ENCODE measurements at regions not wholly inside any gene's neighbourhood (a gene's known extent, or its start where the extent isn't known, plus 50 kb on each side); places are given as distances from the start of the nearest gene placed in this dataset.

DNA sequence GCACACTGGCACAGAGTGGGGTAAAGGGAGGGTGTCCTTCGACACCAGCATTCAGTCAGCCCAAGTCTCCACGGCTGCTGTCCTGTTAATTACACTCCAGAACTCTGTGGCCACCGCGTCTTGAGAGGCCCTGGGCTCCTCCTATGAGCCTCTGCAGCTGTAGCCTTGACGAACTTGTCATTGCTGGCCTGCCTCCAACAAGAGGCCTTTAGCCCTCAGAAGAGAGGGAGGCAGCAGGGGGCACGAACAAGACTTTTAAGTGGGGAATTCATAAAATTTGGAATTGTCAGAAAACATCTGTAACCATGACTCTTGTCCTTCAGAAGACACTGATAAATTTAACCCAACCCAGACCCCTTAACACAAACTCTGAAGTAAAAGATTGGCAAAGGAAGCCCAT, 241.9 kb downstream of the UQCRFS1 start:
- no peak for DNase-seq

DNA sequence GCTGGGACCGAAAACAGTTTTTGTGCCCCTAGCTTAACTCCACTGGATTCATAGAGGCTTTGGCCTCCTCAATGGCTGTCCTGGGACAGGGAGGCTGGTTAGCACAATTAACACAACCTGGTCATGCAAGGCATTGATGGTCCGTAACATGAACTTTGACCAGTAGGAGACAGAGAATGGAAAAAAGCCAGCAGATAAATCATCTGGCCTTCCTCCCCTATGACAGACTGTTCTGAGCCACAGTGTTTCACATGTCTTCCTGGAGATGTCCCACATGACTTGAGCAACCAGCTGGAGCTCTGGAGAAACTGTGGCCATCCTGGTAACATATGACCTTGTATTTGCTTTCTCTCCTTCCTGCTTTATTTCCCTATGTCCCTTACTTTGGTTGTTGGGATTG, 244.2 kb downstream of the UQCRFS1 start:
- DNase-seq, result no peak

DNA sequence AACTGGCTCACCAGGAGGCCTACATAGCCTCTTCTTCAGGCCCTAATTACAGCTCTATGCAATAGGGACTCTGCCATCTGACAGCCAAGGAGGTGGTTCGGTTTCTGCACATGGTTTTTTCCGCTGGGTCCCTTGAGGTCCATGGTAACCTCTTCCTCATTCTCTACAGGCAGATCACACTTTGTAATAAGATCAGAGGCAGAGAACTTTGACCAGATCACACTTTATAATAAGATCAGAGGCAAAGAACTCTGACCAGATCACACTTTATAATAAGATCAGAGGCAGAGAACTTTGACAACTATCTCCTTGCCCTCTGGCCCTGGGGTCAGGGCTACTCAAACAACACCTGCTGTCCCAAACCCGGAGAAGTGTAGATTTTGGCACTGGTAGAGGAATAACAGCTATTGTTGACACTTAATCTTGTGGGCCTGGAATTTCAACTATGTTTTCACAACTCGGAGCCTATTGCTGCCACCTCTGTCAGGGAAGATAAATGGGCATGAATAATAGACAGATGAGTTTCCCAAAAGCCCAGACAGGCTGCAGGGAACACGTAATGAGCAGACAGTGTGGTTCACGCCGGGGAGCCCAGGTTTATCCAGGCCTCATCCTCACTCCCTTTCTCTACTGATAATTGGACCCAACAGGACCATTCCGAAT, 246.1 kb downstream of the UQCRFS1 start:
- DNase-seq, result no peak

DNA sequence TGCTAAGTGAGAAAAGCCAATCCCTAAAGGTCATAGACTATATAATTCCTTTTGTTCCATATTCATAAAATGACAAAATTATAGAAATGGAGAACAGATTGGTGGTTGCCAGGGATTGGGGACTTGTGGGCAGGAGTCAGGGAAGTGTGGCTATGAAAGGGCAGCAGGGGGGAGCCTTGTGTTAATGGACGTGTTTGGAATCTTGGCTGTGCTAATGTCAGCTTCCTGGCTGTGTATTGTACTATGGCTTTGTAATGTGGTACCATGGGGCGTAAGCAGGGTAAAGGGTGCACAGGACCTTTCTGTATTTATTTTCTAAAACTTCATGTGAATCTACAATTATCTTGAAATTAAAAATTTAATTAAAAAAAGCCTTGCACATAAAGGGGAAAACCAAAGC, 248.5 kb downstream of the UQCRFS1 start:
- no peak for DNase-seq

DNA sequence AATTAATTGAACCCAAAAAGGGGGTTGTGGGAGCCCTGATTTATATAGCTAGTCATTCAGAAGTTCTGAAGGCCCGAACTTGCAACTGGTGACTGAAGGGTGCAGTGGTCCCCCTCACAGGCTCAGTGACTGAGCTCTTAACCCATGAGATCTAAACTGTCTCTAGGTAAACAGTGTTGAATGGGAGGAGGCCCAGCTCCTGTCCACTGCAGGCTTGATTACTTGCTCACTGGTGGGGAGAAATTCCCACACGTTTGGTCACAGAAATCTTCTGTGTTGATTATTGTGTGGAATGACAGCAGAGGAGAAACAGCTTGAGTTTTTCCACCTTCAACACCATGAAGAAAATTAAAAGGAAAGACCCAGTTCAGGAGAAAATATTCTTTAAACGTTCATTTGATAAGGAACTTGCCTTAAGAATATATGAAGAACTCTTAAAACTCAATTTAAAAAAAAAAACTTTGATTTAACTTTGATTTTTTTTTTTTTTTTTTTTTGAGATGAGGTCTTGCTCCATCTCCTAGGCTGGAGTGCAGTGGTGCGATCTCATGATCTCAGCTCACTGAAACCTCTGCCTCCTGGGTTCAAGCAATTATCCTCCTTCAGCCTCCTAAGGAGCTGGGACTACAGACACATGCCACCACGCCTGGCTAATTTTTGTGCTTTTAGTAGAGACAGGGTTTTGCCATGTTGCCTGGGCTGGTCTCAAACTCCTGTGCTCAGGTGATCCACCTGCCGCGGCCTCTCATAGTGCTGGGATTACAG, 249.3 kb downstream of the UQCRFS1 start:
- no peak for DNase-seq

DNA sequence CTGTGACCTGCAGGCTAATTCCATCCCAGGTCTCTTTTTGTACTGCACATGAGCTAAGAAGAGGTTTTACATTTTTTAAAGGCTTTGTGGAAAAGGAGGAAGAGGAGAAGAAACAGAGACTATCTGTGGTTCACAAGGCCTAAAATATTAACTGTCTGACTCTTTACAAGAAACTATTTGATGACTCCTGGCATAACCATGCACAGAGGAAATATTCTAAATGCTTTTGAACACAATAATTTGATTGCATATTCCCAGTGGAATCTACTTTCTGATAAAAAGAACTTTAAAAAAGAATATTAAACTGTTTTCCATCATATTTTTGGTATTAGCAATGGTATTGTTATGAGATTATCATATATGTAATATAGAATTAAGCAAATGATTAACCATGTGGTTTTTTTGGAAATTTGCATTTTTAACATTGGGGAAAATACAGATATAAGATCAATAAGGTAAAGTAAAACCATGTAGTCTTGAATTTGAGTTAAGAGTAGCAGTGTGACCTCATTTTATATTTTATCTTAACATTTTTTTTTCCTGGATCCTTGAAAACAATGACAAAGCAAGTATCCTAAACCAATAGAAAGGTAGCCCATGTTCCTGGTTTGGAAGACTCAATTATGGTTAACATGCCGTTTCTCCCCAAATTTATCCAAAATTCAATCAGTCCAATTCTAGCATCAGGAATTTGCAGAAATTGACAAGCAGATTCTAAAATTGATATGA, 251.0 kb downstream of the UQCRFS1 start:
- DNase-seq, result no peak

DNA sequence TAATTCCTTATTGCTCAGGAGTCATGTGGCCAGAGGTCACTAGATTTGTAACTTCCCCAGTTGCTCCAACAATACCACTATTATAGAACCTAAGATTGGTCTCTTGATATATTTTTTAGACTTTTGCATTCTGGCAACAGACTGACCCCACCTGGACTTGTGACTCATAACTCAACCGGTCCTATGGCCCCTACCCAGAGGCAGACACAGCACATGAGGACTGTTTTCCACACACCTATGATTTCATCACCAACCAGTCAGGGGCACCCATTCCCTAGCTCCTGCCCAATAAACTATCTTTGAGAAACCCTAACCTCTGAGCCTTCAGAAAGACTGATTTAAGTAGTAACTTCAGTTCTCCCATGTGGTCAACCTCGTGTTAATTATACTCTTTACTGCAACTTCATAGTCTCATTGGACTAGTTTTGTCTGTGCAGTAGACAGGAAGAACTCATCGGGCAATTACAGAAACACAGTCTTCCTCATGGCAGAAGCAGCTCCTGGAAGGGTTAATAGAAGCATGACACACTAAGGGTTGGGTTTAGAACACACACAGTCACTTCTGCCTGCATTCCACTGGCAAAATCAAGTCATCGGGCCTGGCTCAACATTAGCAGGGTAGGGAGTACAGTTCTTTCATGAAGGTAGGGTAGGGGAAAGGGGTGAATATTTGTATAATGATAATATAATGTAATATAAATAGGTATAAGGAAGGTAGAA, 251.8 kb downstream of the UQCRFS1 start:
- DNase-seq, result no peak

DNA sequence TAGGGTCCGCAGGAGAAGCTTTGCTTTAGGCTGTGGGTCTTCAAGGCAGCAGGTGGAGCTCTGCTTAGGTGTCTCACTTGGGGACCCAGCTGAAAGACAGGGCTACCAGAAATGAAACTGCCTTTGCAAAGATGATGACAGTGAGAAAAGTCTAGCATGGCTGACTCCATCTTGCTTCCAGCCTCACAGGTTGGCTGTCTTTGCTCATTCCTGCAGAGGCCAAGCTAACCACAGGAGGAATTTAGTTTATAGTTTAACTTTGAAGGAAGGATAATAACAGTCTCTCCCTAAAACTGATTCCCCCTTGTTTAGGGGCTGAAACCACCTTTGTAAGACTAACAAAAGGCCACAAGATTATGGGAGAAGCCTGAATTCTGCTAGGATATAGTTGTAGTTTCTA, 252.4 kb downstream of the UQCRFS1 start:
- DNase-seq, result no peak

DNA sequence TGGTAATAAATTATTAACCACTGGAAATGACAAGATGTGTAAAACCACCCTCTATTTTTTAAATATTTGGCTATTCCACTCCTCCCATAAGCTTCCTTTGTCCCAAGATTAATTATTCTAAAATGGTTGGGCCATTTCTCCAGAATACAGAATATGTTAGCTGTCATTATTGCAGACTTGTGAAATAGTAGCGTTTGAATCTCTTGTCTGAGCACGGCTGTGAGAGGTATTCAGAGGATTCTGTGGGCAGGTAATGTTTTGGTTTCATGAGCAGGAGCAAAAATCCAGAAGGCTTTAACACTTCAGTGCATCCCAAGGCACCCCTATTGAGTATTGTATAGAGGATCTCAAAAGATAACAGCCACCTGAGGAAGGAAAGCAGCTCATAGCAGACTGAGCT, 256.0 kb downstream of the UQCRFS1 start:
- DNase-seq, result no peak

DNA sequence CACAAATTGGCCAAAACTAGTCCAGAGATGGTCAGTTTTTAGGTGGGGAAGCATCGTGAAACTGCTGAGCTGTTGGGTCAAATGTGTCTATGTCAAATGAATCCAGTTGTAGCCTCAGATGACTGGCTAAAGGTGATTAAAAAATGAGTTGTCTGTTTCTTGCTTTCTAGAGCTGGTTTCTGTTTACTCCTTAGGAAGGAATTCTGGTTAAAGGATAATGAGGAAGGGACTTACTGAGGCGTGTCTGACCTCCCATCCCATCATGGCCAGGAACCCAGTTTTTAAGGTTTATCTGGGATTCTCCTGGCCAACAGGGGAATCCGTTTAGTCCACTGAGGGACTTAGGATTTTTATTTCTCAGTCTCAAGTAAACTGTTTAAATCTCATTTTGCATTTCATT, 256.5 kb downstream of the UQCRFS1 start:
- DNase-seq, result no peak

DNA sequence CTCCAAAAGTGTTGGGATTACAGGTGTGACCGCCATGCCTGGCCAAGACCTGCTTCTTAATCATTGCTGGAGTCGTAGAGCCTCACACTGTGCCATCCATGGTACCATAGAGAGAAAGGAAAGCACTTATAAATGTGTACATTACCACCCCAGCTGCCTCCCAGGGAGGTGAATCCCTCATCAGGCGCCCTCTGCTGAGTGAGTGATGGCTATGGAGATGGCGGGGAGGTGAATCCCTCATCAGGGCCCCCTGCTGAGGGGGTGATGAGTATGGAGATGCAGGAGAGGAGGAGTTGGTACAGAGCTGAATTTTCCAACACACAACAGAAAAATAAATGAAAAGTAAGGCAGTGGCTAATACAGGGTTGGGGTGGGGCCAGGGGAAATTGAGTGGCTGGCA, 263.4 kb downstream of the UQCRFS1 start:
- DNase-seq, result no peak

DNA sequence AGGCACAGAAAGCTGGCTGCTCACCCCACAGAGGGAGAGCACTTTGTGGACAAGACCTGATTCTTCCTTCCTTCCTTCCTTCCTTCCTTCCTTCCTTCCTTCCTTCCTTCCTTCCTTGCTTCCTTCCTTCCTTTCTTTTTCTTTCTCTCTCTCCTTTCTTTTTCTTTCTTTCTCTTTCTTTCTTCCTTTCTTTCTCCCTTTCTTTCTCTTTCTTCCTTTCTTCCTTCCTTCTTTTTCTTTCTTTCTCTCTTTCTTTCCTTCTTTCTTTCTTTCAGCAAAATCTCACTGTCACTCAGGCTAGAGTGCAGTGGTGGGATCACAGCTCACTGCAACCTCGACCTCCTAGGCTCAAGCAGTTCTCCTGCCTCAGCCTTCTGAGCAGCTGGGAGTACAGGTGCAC, 263.9 kb downstream of the UQCRFS1 start:
- no peak for DNase-seq

DNA sequence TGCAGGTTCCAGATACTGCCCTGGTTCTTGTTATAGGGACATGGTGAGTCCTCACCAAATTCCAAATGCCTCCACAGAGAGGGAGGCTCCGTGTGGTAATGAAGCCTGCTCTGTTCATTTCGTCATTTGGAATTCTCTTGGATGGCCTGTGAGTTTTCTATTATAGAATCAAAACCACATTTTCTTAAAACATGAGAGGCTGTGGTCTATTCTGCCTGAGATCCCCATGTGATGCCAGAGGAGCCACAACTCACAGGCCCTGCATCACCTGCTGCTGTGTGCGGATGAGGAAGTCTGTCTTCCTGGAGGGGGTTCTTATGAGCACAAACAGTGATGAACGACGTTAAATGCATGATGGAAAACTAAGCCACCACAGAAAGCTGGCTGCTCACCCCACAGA, 264.4 kb downstream of the UQCRFS1 start:
- DNase-seq, result no peak

DNA sequence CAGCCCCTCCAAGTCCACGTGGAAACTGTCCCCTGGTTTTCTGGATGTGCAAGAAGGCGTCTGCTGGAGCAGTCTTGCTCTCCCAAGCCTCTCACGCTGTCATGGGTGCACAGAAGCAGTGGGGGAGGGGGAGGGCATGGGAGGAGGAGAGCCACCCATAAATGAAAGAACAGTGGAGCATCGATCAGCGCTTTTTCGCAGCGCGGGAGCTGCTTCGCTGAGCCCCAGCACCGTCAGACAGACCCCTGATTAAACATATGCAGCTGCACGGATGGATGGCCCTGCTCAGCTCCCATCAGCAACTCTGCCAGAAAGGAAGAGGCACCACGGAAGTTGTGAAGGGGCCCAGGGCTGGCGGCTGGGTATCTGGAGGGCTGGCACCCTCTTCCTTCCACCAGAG, 264.9 kb downstream of the UQCRFS1 start:
- DNase-seq, result no peak

DNA sequence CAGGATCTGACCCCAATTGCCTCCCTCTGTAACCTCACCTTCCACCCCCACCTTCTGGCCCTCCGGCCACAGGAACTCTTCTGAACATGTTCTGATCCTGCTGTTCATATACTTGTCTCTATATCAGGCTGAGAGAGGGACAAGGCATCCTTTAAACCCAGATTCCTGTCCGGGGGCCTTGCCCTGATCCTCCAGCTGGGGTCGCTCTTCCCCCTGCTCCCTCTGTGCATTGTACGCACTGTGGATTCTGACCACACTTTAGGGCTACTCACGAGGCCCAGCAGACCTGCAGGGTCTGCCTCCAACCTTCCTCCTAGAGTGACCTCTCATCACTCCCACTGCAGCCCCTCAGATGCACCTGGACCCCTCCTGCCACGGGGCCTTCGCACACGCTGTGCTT, 269.3 kb downstream of the UQCRFS1 start:
- no peak for DNase-seq

DNA sequence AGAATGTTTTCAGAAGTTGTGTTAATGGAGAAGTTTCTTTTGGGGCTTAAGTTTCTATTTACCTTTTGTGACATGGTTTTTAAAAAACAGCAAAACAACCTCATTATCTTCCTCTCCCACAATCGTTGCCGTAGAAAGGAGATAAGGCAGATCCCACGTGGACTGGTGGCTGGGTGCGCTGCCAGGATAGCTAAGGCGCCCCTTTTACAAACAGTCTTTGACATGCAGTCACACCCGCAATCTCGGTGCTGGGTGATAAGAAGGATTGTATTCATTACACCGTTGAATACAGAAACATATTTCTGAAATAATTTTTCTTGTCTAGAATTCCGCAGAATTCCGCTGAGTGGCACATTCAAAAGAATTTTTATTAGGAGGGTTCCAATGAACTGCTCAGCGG, 271.1 kb downstream of the UQCRFS1 start:
- DNase-seq, result no peak

DNA sequence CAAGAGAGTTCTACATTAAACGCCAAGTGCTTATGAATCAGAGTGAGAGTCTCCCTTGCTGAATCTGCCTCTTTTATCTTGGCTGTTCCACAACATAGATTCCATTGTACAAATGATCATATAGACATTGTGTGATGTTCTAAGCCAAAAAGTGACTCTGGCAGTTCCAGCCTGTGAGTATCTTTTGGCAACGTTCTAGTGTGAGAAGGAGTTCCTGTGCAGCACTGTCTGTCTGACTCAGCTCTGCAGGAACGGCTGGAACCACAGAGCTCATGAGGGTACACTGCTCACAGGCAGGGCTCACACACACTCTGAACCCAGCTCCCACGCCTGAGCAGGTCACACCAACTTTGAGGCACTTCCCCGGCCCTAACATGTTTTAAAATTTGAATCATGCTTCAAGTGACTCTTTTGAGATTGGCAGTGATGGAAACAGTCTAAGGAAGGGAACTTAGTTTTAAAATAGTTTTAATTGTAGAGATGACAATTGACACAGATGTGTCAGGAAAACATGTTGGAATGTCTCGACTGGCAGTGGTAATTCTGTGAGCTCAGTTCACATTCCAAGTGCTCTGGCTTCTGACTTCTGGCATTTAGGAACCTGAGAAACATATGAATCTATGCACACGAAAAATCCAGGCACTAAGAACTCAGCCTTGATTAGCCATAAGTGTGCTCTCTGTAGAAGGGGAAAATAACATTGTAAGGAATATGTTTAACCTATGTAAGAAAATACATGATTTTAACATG, 272.0 kb downstream of the UQCRFS1 start:
- no peak for DNase-seq

DNA sequence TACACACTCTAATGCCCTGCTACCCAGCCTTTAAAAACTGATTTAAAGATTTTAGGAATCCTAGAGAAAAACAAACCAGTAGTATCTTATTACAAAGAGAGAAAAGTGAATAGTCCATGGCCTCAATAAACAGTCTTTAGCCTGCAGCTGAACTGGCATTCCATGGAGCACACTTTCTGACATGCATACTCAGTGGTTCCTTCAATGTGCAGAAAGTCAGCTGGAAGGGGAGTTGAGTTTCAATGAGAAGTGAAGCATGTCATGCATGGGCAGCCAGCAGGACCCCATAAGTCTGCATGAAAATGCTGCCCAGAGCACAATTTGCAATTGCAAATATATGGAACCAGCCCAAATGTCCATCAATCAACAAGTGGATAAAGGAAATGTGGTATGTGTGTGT, 273.7 kb downstream of the UQCRFS1 start:
- no peak for DNase-seq

DNA sequence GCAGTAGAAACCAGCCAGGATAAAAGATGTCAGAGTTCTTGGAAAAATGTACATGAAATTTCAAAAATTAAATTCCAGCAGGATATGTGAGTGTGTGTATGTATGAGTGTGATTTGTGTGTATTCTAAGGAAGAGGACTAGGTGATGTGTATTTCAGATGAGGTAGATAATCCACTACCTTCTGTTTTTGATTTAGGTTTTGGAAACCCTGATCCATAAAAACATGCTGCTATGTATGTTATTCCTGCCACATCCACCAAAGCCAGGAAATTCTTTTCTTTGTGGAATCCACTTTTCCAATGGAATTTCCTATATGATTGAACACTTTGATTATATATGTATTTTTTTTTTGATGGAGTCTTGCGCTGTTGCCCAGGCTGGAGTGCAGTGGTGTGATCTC, 276.9 kb downstream of the UQCRFS1 start:
- DNase-seq, result no peak

DNA sequence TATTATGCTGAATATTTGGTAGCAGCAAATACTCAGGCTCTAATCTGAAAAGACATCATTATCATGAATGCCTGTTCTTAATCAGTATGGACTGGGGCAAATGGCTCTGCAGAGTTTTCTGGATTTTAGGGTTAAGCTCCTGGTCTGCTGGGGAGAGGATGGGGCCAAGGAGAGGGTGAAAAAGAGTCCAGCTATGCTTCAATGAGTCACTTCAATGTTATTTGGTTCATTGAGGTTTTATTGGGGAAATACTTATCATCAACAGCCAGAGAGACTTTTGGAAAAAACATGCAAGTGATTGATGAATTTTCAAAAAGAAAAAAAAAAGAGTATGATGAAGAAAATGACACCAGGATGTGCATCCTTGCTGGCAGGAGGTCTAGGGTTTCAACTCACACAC, 278.3 kb downstream of the UQCRFS1 start:
- no peak for DNase-seq

DNA sequence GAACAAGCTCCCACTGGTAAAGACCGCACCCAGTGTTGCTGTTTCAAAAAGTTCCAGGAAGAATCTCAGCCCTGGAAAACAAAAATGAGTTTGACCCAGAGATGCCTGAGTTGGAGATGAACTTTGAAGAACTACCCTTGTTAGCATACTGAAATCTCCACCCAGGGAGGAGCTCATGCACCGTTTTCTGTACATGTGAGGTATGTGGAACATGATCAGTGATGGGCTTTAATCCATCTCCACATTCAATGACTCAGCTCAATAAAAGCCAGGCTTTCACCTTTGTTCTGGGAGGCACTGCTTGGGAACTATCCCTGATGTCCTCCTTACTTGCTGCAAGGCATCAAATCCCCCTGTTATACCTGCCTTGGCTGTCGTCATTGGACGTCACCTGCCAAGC, 279.9 kb downstream of the UQCRFS1 start:
- DNase-seq, result no peak

DNA sequence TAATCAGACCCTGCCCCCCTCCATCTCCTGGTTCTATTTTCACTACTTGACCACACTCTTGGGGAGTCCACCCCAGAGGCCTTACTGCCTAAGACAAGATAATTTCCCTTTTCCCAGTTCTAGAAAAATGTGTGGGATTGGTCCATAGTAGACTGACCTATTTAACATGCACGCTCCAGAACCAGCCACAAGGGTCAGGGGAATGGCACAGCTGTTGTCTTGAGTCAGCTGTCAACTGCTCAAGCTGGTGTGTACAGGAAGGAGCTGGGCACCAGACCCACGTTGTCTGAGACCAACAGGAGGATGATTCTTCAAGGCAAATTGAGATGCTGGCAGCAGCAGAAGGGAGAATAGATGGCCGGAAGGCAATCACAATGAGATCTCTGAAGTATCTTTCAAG, 280.5 kb downstream of the UQCRFS1 start:
- DNase-seq, result no peak

DNA sequence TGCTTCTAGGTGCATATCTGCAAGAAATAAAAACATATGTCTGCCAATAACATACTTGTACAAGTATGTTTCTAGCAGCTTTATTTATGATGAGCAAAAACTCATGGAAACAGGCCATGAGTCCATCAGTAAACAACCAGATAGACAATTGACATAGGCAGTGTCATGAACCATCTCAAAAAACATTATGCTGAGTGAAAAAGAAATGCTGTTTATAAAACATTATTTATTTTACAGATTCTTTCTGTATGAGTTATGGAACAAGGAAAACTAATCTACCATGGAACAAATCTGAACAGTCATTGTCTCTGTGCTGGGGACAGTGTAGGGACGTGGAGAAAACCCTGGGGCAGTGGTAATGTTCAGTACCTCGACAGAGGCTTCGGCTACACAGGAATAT, 283.9 kb downstream of the UQCRFS1 start:
- no peak for DNase-seq
